Keratinocyte (primary cell): ENCODE measurements at regions not wholly inside any gene's neighbourhood (a gene's known extent, or its start where the extent isn't known, plus 50 kb on each side); places are given as distances from the start of the nearest gene placed in this dataset.

Experiments used
- DNase-seq: peaks from one replicate; pipeline ENCODE4 v3.0.0-alpha.2; 2011; ENCODE audit warnings: low read depth, missing footprints, low spot score
- FAIRE-seq: peaks from 2 replicates; lab custom pipeline; 2011; peaks lifted over from hg19 to GRCh38; lab: Jason Lieb, UNC
- H2AFZ ChIP-seq: 2 replicates; pipeline ENCODE4 v1.6.0; 2012; ENCODE audit warnings: low read length, control low read depth, inconsistent platforms; ENCODE audit not compliant: control insufficient read depth
- H3K27ac ChIP-seq: 2 replicates; pipeline ENCODE4 v1.5.1; 2011; ENCODE audit warnings: low read length; ENCODE audit not compliant: control insufficient read depth, insufficient read depth
- H3K27me3 ChIP-seq: 3 replicates; pipeline ENCODE4 v1.6.0; 2011; ENCODE audit warnings: low read length; ENCODE audit not compliant: control insufficient read depth, insufficient read depth; ENCODE audit errors: extremely low read depth
- H3K36me3 ChIP-seq, 2 experiments: 2 replicates in 1 of 2; 3 replicates in 1 of 2; pipeline ENCODE4 v1.5.1; 2011; ENCODE audit warnings: low read length in 2 of 2, mild to moderate bottlenecking in 1 of 2; ENCODE audit not compliant: control insufficient read depth in 2 of 2, insufficient read depth in 2 of 2; ENCODE audit errors: extremely low read depth in 1 of 2
- H3K4me1 ChIP-seq: 3 replicates; pipeline ENCODE4 v1.5.1; 2011; ENCODE audit warnings: low read length; ENCODE audit not compliant: control insufficient read depth, insufficient read depth; ENCODE audit errors: extremely low read depth
- H3K4me2 ChIP-seq: 3 replicates; pipeline ENCODE4 v1.6.0; 2011; ENCODE audit warnings: low read depth, low read length; ENCODE audit not compliant: control insufficient read depth, insufficient read depth; ENCODE audit errors: extremely low read depth
- H3K4me3 ChIP-seq, 3 experiments: fragments of 200-600 bp in 1 of 3; sonication (generic) in 1 of 3; 2 replicates in 2 of 3; 3 replicates in 1 of 3; pipeline ENCODE4 v1.5.1; 2011 to 2016; ENCODE audit warnings: low read length in 3 of 3, mild to moderate bottlenecking in 3 of 3, control low read depth in 2 of 3, inconsistent platforms in 1 of 3, low read depth in 1 of 3, mixed read lengths in 1 of 3, mixed run types in 1 of 3, moderate library complexity in 1 of 3; ENCODE audit not compliant: control insufficient read depth in 2 of 3, insufficient read depth in 2 of 3; ENCODE audit errors: extremely low read depth in 1 of 3
- H3K79me2 ChIP-seq: 2 replicates; pipeline ENCODE4 v1.6.0; 2012; ENCODE audit warnings: low read length; ENCODE audit not compliant: control insufficient read depth, insufficient read depth
- H3K9ac ChIP-seq: 3 replicates; pipeline ENCODE4 v1.6.0; 2011; ENCODE audit warnings: low read length; ENCODE audit not compliant: control insufficient read depth, insufficient read depth; ENCODE audit errors: extremely low read depth
- H3K9me1 ChIP-seq: 3 replicates; pipeline ENCODE4 v1.6.0; 2011; ENCODE audit warnings: low read length; ENCODE audit not compliant: control insufficient read depth, insufficient read depth; ENCODE audit errors: extremely low read depth
- H3K9me3 ChIP-seq: 2 replicates; pipeline ENCODE4 v1.5.1; 2012; ENCODE audit warnings: low read depth, low read length; ENCODE audit not compliant: control insufficient read depth
- H4K20me1 ChIP-seq: 3 replicates; pipeline ENCODE4 v1.6.0; 2011; ENCODE audit warnings: low read length; ENCODE audit not compliant: control insufficient read depth, insufficient read depth; ENCODE audit errors: extremely low read depth
- CTCF ChIP-seq, 3 experiments: IDR thresholded peaks in 1 of 3; conservative IDR thresholded peaks in 1 of 3; optimal IDR thresholded peaks in 1 of 3; 2 replicates in 2 of 3; 3 replicates in 1 of 3; pipeline versions ENCODE3 to v1.5.1; 2011; ENCODE audit warnings: low read length in 3 of 3, mild to moderate bottlenecking in 3 of 3, moderate library complexity in 2 of 3, control low read depth in 1 of 3, inconsistent platforms in 1 of 3; ENCODE audit not compliant: insufficient read depth in 2 of 3; ENCODE audit errors: extremely low read depth in 1 of 3
- EZH2 ChIP-seq: IDR thresholded peaks from one replicate; pipeline ENCODE4 v1.6.1; 2012; ENCODE audit warnings: inconsistent platforms, mild to moderate bottlenecking, low read length, moderate library complexity
- dilution Hi-C: fragments of 300-500 bp; cut with MboI; formaldehyde crosslinking; loops from one replicate; pipeline ENCODE4 v1.7.0; 2020; ENCODE audit warnings: low sequenced_read_pairs; ENCODE audit not compliant: extremely low pct_ligation_motif_present

- no peak for TF ChIP-seq EZH2
- no peak for TF ChIP-seq CTCF (optimal IDR thresholded peaks at IDR 0.05 in 1 of 3, IDR thresholded peaks at IDR 0.05 in 1 of 3, conservative IDR thresholded peaks at IDR 0.05 in 1 of 3; ENCODE audit: extremely low read depth in 1 of 3, insufficient read depth in 2 of 3, low read length in 3 of 3)
- peak overlapping the region; percentile 18 for H3K4me2 ChIP-seq
- H3K9me1 ChIP-seq = no peaks in the 10 kb centered on the region
- H4K20me1 ChIP-seq = no peaks in the 10 kb centered on the region
- no peak overlapping the region for H3K4me3 ChIP-seq
- DNase-seq (no peak), FAIRE-seq (no peak)
- peak overlapping the region; percentile 45 for H2AFZ ChIP-seq
- H3K36me3 ChIP-seq = no peaks in the 10 kb centered on the region
- H3K27ac ChIP-seq = no peak overlapping the region
- dilution Hi-C loops = no loop called here
- no peaks in the 10 kb centered on the region for H3K9me3 ChIP-seq
- H3K27me3 ChIP-seq = no peaks in the 10 kb centered on the region
- H3K79me2 ChIP-seq = no peaks in the 10 kb centered on the region
- peaks cover 8% of the 10 kb centered on the region for H3K4me1 ChIP-seq
- H3K9ac ChIP-seq = no peak overlapping the region
These were observed 161.4 kb downstream of the TMEM200A start for GRCh38 chr6:130527173-130527572.

- dilution Hi-C loops = no loop called here
- H3K4me3 ChIP-seq = no peak overlapping the region
- no peaks in the 10 kb centered on the region for H4K20me1 ChIP-seq
- H3K9me3 ChIP-seq = no peaks in the 10 kb centered on the region
- no peaks in the 10 kb centered on the region for H3K79me2 ChIP-seq
- H3K36me3 ChIP-seq = no peaks in the 10 kb centered on the region
- no peaks in the 10 kb centered on the region for H3K9me1 ChIP-seq
- H2AFZ ChIP-seq = no peak overlapping the region
- DNase-seq = no peak
- no peak overlapping the region for H3K4me2 ChIP-seq
- H3K9ac ChIP-seq = no peak overlapping the region
- H3K27ac ChIP-seq = no peak overlapping the region
- H3K27me3 ChIP-seq = no peaks in the 10 kb centered on the region
- H3K4me1 ChIP-seq = peaks cover 8% of the 10 kb centered on the region
- no peak for TF ChIP-seq EZH2
- TF ChIP-seq CTCF (optimal IDR thresholded peaks at IDR 0.05 in 1 of 3, IDR thresholded peaks at IDR 0.05 in 1 of 3, conservative IDR thresholded peaks at IDR 0.05 in 1 of 3; ENCODE audit: extremely low read depth in 1 of 3, insufficient read depth in 2 of 3, low read length in 3 of 3) = no peak
- FAIRE-seq = no peak
These were observed 163.8 kb downstream of the TMEM200A start for GRCh38 chr6:130529569-130530149.
